NCI-H82 (cell line): ENCODE measurements at regions not wholly inside any gene's neighbourhood (a gene's known extent, or its start where the extent isn't known, plus 50 kb on each side); places are given as distances from the start of the nearest gene placed in this dataset.

ENCODE experiments used
- DNase-seq: peaks from one replicate; lab custom pipeline; 2025; lab: John Stamatoyannopoulos, UW

- DNase-seq: no peak
These were observed 72.6 kb upstream of the DMAC1 start for GRCh38 chr9:7871977-7872730.

GRCh38 chr9:7869340-7869739 is 69.8 kb upstream of the DMAC1 start:
- DNase-seq: no peak

GRCh38 chr9:7862170-7862569 is 62.6 kb upstream of the DMAC1 start:
- DNase-seq: no peak

GRCh38 chr9:7861086-7861485 is 61.5 kb upstream of the DMAC1 start:
- no peak for DNase-seq

GRCh38 chr9:7860335-7860709 is 60.7 kb upstream of the DMAC1 start:
- DNase-seq: no peak

GRCh38 chr9:7859701-7860334 is 60.2 kb upstream of the DMAC1 start:
- no peak for DNase-seq

GRCh38 chr9:7858166-7858565 is 58.6 kb upstream of the DMAC1 start:
- no peak for DNase-seq

- DNase-seq: no peak
These were observed 55.2 kb upstream of the DMAC1 start for GRCh38 chr9:7854763-7855162.
